Lower leg skin (tissue), 3 donors: ENCODE measurements at regions not wholly inside any gene's neighbourhood (a gene's known extent, or its start where the extent isn't known, plus 50 kb on each side); places are given as distances from the start of the nearest gene placed in this dataset.

Source experiments
- CTCF ChIP-seq, 3 donors: fragments of 450-650 bp; IDR thresholded peaks; one replicate each; pipeline ENCODE4 v1.5.1; 2016; ENCODE audit warnings: antibody characterized with exemption in 3 of 3, mild to moderate bottlenecking in 3 of 3, moderate library complexity in 2 of 3
- POLR2A ChIP-seq, 2 donors: fragments of 450-650 bp; IDR thresholded peaks; one replicate each; pipeline ENCODE4 v1.6.1; 2016 to 2017; ENCODE audit warnings: antibody characterized with exemption in 2 of 2, mild to moderate bottlenecking in 1 of 2, moderate library complexity in 1 of 2

GRCh38 chr7:33720870-33721269 is 184.5 kb upstream of the BMPER start:
- TF ChIP-seq POLR2A (IDR thresholded peaks at IDR 0.05) (no peak), CTCF (IDR thresholded peaks at IDR 0.05) (no peak)
